Stimulated activated CD8-positive, alpha-beta memory T cell treated with anti-CD3 and anti-CD28 coated beads, Interleukin-2, amount 100 ng/mL, for 1 hour (primary cell): ENCODE measurements at regions not wholly inside any gene's neighbourhood (a gene's known extent, or its start where the extent isn't known, plus 50 kb on each side); places are given as distances from the start of the nearest gene placed in this dataset.

ENCODE experiments used
- DNase-seq, 2 donors: peaks; one replicate each; pipeline ENCODE4 v3.0.0-alpha.2; 2020; ENCODE audit warnings: low read depth in 2 of 2

GRCh38 chr15:47402829-47403228, 314.5 kb upstream of the SEMA6D start:
- no peak for DNase-seq

GRCh38 chr15:47404877-47405276, 312.4 kb upstream of the SEMA6D start:
- DNase-seq, result no peak

- DNase-seq, result no peak
Observed at GRCh38 chr15:47405365-47406162, 311.7 kb upstream of the SEMA6D start.

GRCh38 chr15:47407692-47408091, 309.6 kb upstream of the SEMA6D start:
- no peak for DNase-seq

- DNase-seq, result no peak
Observed at GRCh38 chr15:47409038-47409437, 308.3 kb upstream of the SEMA6D start.

GRCh38 chr15:47409600-47409999, 307.7 kb upstream of the SEMA6D start:
- no peak for DNase-seq

GRCh38 chr15:47410247-47410646, 307.1 kb upstream of the SEMA6D start:
- no peak for DNase-seq

GRCh38 chr15:47411733-47412132, 305.6 kb upstream of the SEMA6D start:
- DNase-seq, result no peak

GRCh38 chr15:47412136-47412535, 305.2 kb upstream of the SEMA6D start:
- DNase-seq, result no peak

GRCh38 chr15:47412802-47413201, 304.5 kb upstream of the SEMA6D start:
- DNase-seq, result no peak

- DNase-seq, result no peak
Observed at GRCh38 chr15:47414207-47414606, 303.1 kb upstream of the SEMA6D start.

- no peak for DNase-seq
Observed at GRCh38 chr15:47415539-47415971, 301.8 kb upstream of the SEMA6D start.

- no peak for DNase-seq
Observed at GRCh38 chr15:47422881-47423665, 294.2 kb upstream of the SEMA6D start.

GRCh38 chr15:47427463-47427862, 289.8 kb upstream of the SEMA6D start:
- no peak for DNase-seq

GRCh38 chr15:47429376-47429775, 287.9 kb upstream of the SEMA6D start:
- no peak for DNase-seq

GRCh38 chr15:47431501-47431900, 285.8 kb upstream of the SEMA6D start:
- DNase-seq, result no peak

- no peak for DNase-seq
Observed at GRCh38 chr15:47432826-47433225, 284.5 kb upstream of the SEMA6D start.

- DNase-seq, result no peak
Observed at GRCh38 chr15:47434596-47434995, 282.7 kb upstream of the SEMA6D start.

- no peak for DNase-seq
Observed at GRCh38 chr15:47437491-47437890, 279.8 kb upstream of the SEMA6D start.

- DNase-seq, result no peak
Observed at GRCh38 chr15:47439146-47440111, 277.9 kb upstream of the SEMA6D start.

- DNase-seq, result no peak
Observed at GRCh38 chr15:47442371-47442770, 274.9 kb upstream of the SEMA6D start.

- DNase-seq, result no peak
Observed at GRCh38 chr15:47443839-47444238, 273.5 kb upstream of the SEMA6D start.
